Progenitor cell of endocrine pancreas (in vitro differentiated cells): ENCODE measurements at regions not wholly inside any gene's neighbourhood (a gene's known extent, or its start where the extent isn't known, plus 50 kb on each side); places are given as distances from the start of the nearest gene placed in this dataset.

Experiments used
- DNase-seq: peaks from one replicate; pipeline ENCODE4 v3.0.0; 2021; ENCODE audit warnings: low spot score; ENCODE audit not compliant: unreplicated experiment
- H3K27ac Mint-ChIP-seq: 2 replicates; pipeline ENCODE4 v1.8.0; 2021; ENCODE audit warnings: mild to moderate bottlenecking, moderate library complexity, mixed read lengths
- H3K27me3 Mint-ChIP-seq: 2 replicates; pipeline ENCODE4 v1.8.0; 2021; ENCODE audit warnings: mixed read lengths
- H3K36me3 Mint-ChIP-seq: 2 replicates; pipeline ENCODE4 v1.8.0; 2022; ENCODE audit warnings: mixed read lengths; ENCODE audit not compliant: insufficient read depth
- H3K4me1 Mint-ChIP-seq: 2 replicates; pipeline ENCODE4 v1.8.0; 2021; ENCODE audit warnings: low read depth, mixed read lengths
- H3K4me3 Mint-ChIP-seq: 2 replicates; pipeline ENCODE4 v1.8.0; 2021; ENCODE audit warnings: low read depth, mild to moderate bottlenecking, moderate library complexity, mixed read lengths
- H3K9me3 Mint-ChIP-seq: 2 replicates; pipeline ENCODE4 v1.8.0; 2021; ENCODE audit warnings: low read depth, mixed read lengths
- TF ChIP-seq, protein P1 (sequence below): fragments of 200-600 bp; sonication (generic); IDR thresholded peaks from one replicate; pipeline ENCODE4 v1.5.0; 2021; ENCODE audit warnings: antibody characterized with exemption, mild to moderate bottlenecking; ENCODE audit not compliant: unreplicated experiment

DNA sequence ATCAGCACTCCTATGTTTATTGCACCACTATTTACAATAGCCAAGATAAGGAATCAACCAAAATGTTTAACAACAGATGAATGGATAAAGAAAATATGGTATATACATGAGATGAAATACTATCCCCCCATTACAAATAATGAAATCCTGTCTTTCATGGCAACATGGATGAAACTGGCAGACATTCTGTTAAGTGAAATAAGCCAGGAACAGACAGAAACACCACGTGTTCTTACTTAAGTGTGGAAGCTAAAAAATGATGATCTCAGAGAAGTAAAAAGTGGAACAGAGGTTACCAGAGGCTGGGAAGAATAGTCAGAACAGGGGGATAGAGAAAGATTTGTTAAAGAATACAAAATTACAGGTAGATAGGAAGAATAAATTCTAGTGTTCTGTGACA, 113.7 kb upstream of the MDM1 start:
- H3K27ac Mint-ChIP-seq, result no peak overlapping the region
- peaks cover 8% of the 10 kb centered on the region for H3K27me3 Mint-ChIP-seq
- TF ChIP-seq, protein P1, sequence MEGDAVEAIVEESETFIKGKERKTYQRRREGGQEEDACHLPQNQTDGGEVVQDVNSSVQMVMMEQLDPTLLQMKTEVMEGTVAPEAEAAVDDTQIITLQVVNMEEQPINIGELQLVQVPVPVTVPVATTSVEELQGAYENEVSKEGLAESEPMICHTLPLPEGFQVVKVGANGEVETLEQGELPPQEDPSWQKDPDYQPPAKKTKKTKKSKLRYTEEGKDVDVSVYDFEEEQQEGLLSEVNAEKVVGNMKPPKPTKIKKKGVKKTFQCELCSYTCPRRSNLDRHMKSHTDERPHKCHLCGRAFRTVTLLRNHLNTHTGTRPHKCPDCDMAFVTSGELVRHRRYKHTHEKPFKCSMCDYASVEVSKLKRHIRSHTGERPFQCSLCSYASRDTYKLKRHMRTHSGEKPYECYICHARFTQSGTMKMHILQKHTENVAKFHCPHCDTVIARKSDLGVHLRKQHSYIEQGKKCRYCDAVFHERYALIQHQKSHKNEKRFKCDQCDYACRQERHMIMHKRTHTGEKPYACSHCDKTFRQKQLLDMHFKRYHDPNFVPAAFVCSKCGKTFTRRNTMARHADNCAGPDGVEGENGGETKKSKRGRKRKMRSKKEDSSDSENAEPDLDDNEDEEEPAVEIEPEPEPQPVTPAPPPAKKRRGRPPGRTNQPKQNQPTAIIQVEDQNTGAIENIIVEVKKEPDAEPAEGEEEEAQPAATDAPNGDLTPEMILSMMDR, result no peak
- no peak overlapping the region for H3K4me3 Mint-ChIP-seq
- H3K36me3 Mint-ChIP-seq, result peaks cover 2% of the 10 kb centered on the region
- H3K9me3 Mint-ChIP-seq, result peaks cover 16% of the 10 kb centered on the region
- peaks cover 24% of the 10 kb centered on the region for H3K4me1 Mint-ChIP-seq
- no peak for DNase-seq

DNA sequence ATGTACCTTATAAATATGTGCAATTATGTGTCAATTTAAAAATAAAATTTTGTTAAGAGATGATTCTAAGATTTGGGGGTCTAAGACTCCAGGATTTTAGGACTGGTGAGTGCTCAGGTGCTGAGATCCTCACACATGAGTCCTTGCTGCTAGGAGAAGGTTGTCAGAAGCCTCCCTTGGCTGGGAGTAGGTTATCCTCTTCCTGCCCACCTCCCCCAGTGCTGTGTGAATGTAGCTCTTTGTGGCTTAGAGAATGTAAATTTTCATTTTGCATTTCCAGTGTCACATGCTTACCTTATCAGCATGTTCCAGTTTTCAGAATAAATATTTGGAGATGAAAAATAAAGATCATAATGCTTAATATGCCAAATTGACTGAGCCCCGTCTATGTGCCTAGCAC, 114.2 kb upstream of the MDM1 start:
- Mint-ChIP-seq H3K9me3 (peaks cover 16% of the 10 kb centered on the region), H3K36me3 (peaks cover 2% of the 10 kb centered on the region), H3K4me1 (peaks cover 22% of the 10 kb centered on the region), H3K27me3 (peaks cover 14% of the 10 kb centered on the region), H3K4me3 (no peak overlapping the region), H3K27ac (no peak overlapping the region)
- DNase-seq, result no peak
- TF ChIP-seq, protein P1, result no peak

DNA sequence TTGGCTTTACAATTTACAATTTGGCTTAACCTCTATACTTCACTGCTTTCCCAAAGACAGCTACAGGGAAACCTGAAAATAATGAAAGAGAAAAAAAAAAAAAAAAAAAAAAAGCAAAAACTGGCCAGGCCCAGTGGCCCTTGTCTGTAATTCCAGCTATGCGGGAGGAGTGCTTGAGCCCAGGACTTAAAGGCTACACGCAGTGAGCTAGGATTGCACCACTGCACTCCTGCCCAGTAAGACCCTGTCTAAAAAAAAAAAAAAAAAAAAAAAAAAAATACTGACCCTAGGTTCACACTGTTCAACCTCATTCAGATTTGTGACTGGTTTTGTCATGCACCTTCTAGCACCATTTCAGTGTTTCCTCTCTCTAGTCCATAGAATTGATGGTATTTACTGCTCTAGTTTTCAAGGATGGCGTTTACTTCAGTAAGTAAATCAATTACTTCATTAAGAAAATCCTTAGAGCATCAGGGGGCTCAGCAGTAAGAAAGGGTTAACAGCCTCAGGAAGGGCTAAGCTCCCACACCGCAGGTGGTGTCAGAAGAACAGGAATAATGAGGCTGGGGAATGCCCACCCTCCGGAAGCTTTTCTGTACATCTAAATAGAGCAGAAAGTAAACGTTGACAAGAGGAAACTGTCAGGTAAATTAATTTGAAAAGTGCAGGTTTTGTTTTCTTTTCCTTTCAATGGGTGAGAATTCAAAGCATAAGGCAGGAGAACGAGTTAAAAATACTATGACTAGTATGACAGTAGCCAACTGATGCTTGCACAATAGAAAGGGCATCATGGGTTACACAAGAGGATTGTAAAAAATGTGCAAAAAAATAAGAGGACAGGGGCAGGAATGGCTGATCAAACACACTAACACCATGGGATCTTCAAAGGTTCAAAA, 115.0 kb upstream of the MDM1 start:
- Mint-ChIP-seq H3K4me1 (peaks cover 23% of the 10 kb centered on the region), H3K4me3 (peak overlapping the region; percentile 17), H3K27me3 (peaks cover 22% of the 10 kb centered on the region), H3K36me3 (peaks cover 2% of the 10 kb centered on the region), H3K9me3 (peaks cover 16% of the 10 kb centered on the region), H3K27ac (peak overlapping the region; percentile 46)
- TF ChIP-seq, protein P1, result no peak
- no peak for DNase-seq

DNA sequence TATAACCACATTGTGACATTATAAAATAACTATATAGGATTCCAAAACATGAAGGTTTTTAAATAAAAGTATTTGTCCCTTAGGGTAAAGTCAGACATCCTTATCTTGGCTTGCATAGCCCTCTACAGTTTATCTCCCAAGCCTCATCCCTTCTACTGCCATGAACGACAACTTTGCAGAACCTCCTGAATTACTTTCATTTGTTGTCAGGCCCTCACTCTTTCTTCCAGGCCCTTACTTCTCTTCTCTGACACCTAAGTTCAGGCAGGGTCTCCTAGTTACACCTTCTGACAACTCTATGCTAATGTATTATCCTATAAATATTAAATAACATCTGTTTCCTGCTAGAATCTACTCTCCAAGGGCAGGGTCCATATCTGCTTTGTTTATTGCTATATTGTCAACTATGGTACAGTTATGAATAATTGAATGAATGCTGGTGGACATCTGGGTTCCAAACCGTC, 115.7 kb upstream of the MDM1 start:
- Mint-ChIP-seq H3K4me3 (no peak overlapping the region), H3K27me3 (peaks cover 26% of the 10 kb centered on the region), H3K9me3 (peaks cover 16% of the 10 kb centered on the region), H3K4me1 (peaks cover 23% of the 10 kb centered on the region), H3K27ac (no peak overlapping the region), H3K36me3 (peaks cover 2% of the 10 kb centered on the region)
- DNase-seq, result no peak
- TF ChIP-seq, protein P1, result no peak

DNA sequence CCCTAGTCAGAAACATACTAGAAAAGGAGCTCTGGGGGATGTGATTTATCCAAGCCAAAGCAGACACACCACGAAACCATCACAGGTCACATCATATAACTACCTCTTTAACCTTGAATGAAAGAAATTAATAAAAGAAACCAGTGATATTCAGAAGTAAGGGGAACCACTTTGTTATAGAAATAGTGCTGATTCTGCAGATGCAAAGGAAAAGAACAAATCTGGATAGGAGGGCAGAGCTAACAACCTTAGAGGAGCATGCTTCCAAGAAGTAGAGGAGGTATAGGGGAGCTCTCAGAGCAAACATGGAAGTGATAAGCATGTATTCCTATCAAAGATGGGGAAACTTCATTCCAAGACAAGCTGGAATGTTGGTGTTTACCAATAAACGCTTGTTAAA, 117.0 kb upstream of the MDM1 start:
- H3K4me3 Mint-ChIP-seq, result no peak overlapping the region
- H3K4me1 Mint-ChIP-seq, result peaks cover 30% of the 10 kb centered on the region
- peaks cover 39% of the 10 kb centered on the region for H3K27me3 Mint-ChIP-seq
- no peak overlapping the region for H3K27ac Mint-ChIP-seq
- DNase-seq, result no peak
- no peaks in the 10 kb centered on the region for H3K36me3 Mint-ChIP-seq
- peaks cover 10% of the 10 kb centered on the region for H3K9me3 Mint-ChIP-seq
- TF ChIP-seq, protein P1, result no peak
